IMR-90 (cell line): ENCODE measurements at regions not wholly inside any gene's neighbourhood (a gene's known extent, or its start where the extent isn't known, plus 50 kb on each side); places are given as distances from the start of the nearest gene placed in this dataset.

Experiments used
- ATAC-seq: fragments of 200-7000 bp; cut with Tn5 transposase; 2 replicates; pipeline ENCODE4 v1.9.1; 2020; ENCODE audit warnings: low read depth, mild to moderate bottlenecking, moderate library complexity
- BruUV-seq: library from RNA; stranded (reverse); fragments of 400-500 nt; replicated peaks from 2 replicates; lab custom pipeline; 2021; lab: Mats Ljungman, UMichigan
- CTCF ChIA-PET: fragments of 300-600 bp; formaldehyde crosslinking; extraction: SDS; loops from one replicate; lab custom pipeline; 2021; ENCODE audit warnings: antibody characterized with exemption; lab: Yijun Ruan, JAX
- POLR2A ChIA-PET: fragments of 300-600 bp; sonication (Branson Sonifier 250); formaldehyde crosslinking; loops from one replicate; lab custom pipeline; 2022; ENCODE audit warnings: antibody characterized with exemption; ENCODE audit not compliant: unreplicated experiment; lab: Charles Lee
- DNase-seq: peaks from one replicate; pipeline ENCODE4 v3.0.0; 2013
- H2AFZ ChIP-seq: replicated peaks from 2 replicates; pipeline ENCODE3; 2013; ENCODE audit warnings: low read length, mild to moderate bottlenecking; ENCODE audit not compliant: poor library complexity
- H2AK5ac ChIP-seq: 2 replicates; pipeline ENCODE4 v1.6.1; 2013; ENCODE audit warnings: low read depth, low read length, inconsistent platforms
- H2AK9ac ChIP-seq: replicated peaks from 2 replicates; pipeline ENCODE3; 2013; ENCODE audit warnings: mild to moderate bottlenecking, low read depth, low read length, moderate library complexity; ENCODE audit not compliant: poor library complexity
- H2BK120ac ChIP-seq: 2 replicates; pipeline ENCODE4 v1.6.1; 2013; ENCODE audit warnings: low read depth, low read length, inconsistent platforms
- H2BK15ac ChIP-seq: 3 replicates; pipeline ENCODE4 v1.6.1; 2013; ENCODE audit warnings: low read depth, low read length, inconsistent platforms
- H2BK20ac ChIP-seq: 2 replicates; pipeline ENCODE4 v1.6.1; 2013; ENCODE audit warnings: low read depth, mild to moderate bottlenecking, inconsistent platforms, low read length, moderate library complexity
- H2BK5ac ChIP-seq: 2 replicates; pipeline ENCODE4 v1.6.1; 2013; ENCODE audit warnings: mild to moderate bottlenecking, low read depth, low read length, inconsistent platforms; ENCODE audit not compliant: poor library complexity, severe bottlenecking
- H3K14ac ChIP-seq: replicated peaks from 2 replicates; pipeline ENCODE4 v1.6.1; 2013; ENCODE audit warnings: low read depth, low read length, inconsistent platforms
- H3K18ac ChIP-seq: 2 replicates; pipeline ENCODE4 v1.6.1; 2013; ENCODE audit warnings: low read depth, low read length, control low read depth
- H3K23ac ChIP-seq: 2 replicates; pipeline ENCODE4 v1.6.1; 2013; ENCODE audit warnings: low read depth, low read length, inconsistent platforms
- H3K27ac ChIP-seq: 2 replicates; pipeline ENCODE4 v1.5.1; 2013; ENCODE audit warnings: mild to moderate bottlenecking, control low read depth, low read length; ENCODE audit not compliant: insufficient read depth
- H3K27me3 ChIP-seq: 2 replicates; pipeline ENCODE4 v1.6.1; 2013; ENCODE audit warnings: low read length; ENCODE audit not compliant: control insufficient read depth, insufficient read depth
- H3K36me3 ChIP-seq: 2 replicates; pipeline ENCODE4 v1.6.1; 2013; ENCODE audit warnings: low read length, mixed read lengths; ENCODE audit not compliant: control insufficient read depth, insufficient read depth
- H3K4ac ChIP-seq: 2 replicates; pipeline ENCODE4 v1.6.1; 2013; ENCODE audit warnings: low read depth, low read length, inconsistent platforms
- H3K4me1 ChIP-seq: 2 replicates; pipeline ENCODE4 v1.6.1; 2013; ENCODE audit warnings: low read length, mixed read lengths; ENCODE audit not compliant: control insufficient read depth, insufficient read depth
- H3K4me2 ChIP-seq: 2 replicates; pipeline ENCODE4 v1.6.1; 2013; ENCODE audit warnings: low read depth, mild to moderate bottlenecking, control low read depth, low read length, moderate library complexity
- H3K4me3 ChIP-seq: 2 replicates; pipeline ENCODE4 v1.5.1; 2013; ENCODE audit warnings: low read depth, mild to moderate bottlenecking, control low read depth, low read length, moderate library complexity; ENCODE audit not compliant: insufficient read depth
- H3K56ac ChIP-seq: 2 replicates; pipeline ENCODE4 v1.6.1; 2013; ENCODE audit warnings: low read length, inconsistent platforms; ENCODE audit not compliant: insufficient read depth; ENCODE audit errors: extremely low read depth
- H3K79me1 ChIP-seq, 2 experiments: 2 replicates each; pipeline ENCODE4 v1.6.1; 2013; ENCODE audit warnings: low read length in 2 of 2, inconsistent platforms in 1 of 2, low read depth in 1 of 2
- H3K9ac ChIP-seq: 2 replicates; pipeline ENCODE4 v1.6.1; 2013; ENCODE audit warnings: low read depth, low read length, control low read depth
- H3K9me1 ChIP-seq: 2 replicates; pipeline ENCODE4 v1.6.1; 2013; ENCODE audit warnings: low read length, inconsistent platforms; ENCODE audit not compliant: insufficient read depth
- H3K9me3 ChIP-seq: 2 replicates; pipeline ENCODE4 v1.6.1; 2013; ENCODE audit warnings: low read length; ENCODE audit not compliant: control insufficient read depth, insufficient read depth
- H4K20me1 ChIP-seq: 2 replicates; pipeline ENCODE4 v1.6.1; 2013; ENCODE audit warnings: low read length, inconsistent platforms; ENCODE audit not compliant: insufficient read depth
- H4K5ac ChIP-seq: 2 replicates; pipeline ENCODE4 v1.6.1; 2013; ENCODE audit warnings: mild to moderate bottlenecking, low read depth, low read length, control low read depth
- H4K8ac ChIP-seq, 2 experiments: 2 replicates each; pipeline ENCODE4 v1.6.1; 2013; ENCODE audit warnings: low read depth in 2 of 2, low read length in 2 of 2, control low read depth in 1 of 2, inconsistent platforms in 1 of 2
- H4K91ac ChIP-seq: 2 replicates; pipeline ENCODE4 v1.6.1; 2013; ENCODE audit warnings: low read depth, low read length, inconsistent platforms; ENCODE audit not compliant: insufficient read depth
- BHLHE40 ChIP-seq: fragments of 150-350 bp; IDR thresholded peaks from 2 replicates; pipeline ENCODE4 v1.6.1; 2016; ENCODE audit warnings: mild to moderate bottlenecking, low read depth, low read length
- CEBPB ChIP-seq: IDR thresholded peaks from 2 replicates; pipeline ENCODE4 v1.6.1; 2012; ENCODE audit warnings: low read depth, low read length, improper control_type of control experiment
- CHD1 ChIP-seq: IDR thresholded peaks from 2 replicates; pipeline ENCODE4 v1.6.1; 2012; ENCODE audit warnings: low read depth, low read length, improper control_type of control experiment
- CTCF ChIP-seq: conservative IDR thresholded peaks from 2 replicates; pipeline ENCODE4 v1.5.1; 2012; ENCODE audit warnings: mild to moderate bottlenecking, low read depth, low read length, improper control_type of control experiment
- ELK1 ChIP-seq: fragments of 150-350 bp; IDR thresholded peaks from 2 replicates; pipeline ENCODE4 v1.6.1; 2016; ENCODE audit warnings: low read depth, mild to moderate bottlenecking, low read length, moderate library complexity, borderline replicate concordance
- FOS ChIP-seq: fragments of 150-350 bp; IDR thresholded peaks from 2 replicates; pipeline ENCODE4 v1.6.1; 2016; ENCODE audit warnings: low read depth, low read length
- MAFK ChIP-seq: IDR thresholded peaks from 2 replicates; pipeline ENCODE4 v1.6.1; 2012; ENCODE audit warnings: low read depth, low read length, improper control_type of control experiment
- MAZ ChIP-seq: IDR thresholded peaks from 2 replicates; pipeline ENCODE4 v1.6.1; 2012; ENCODE audit warnings: low read depth, mild to moderate bottlenecking, low read length, improper control_type of control experiment, moderate library complexity, borderline replicate concordance
- MXI1 ChIP-seq: IDR thresholded peaks from 2 replicates; pipeline ENCODE4 v1.6.1; 2012; ENCODE audit warnings: low read depth, mild to moderate bottlenecking, low read length, moderate library complexity, borderline replicate concordance
- NFE2L2 ChIP-seq: fragments of 150-350 bp; IDR thresholded peaks from 2 replicates; pipeline ENCODE4 v1.6.1; 2016; ENCODE audit warnings: low read depth, mild to moderate bottlenecking, low read length
- POLR2A ChIP-seq: IDR thresholded peaks from 2 replicates; pipeline ENCODE4 v1.6.1; 2012; ENCODE audit warnings: mild to moderate bottlenecking, low read depth, low read length
- RAD21 ChIP-seq: IDR thresholded peaks from 2 replicates; pipeline ENCODE4 v1.6.1; 2012; ENCODE audit warnings: low read length, improper control_type of control experiment
- RCOR1 ChIP-seq: IDR thresholded peaks from 2 replicates; pipeline ENCODE4 v1.6.1; 2012; ENCODE audit warnings: mild to moderate bottlenecking, low read length, improper control_type of control experiment; ENCODE audit not compliant: insufficient replicate concordance
- RFX5 ChIP-seq: IDR thresholded peaks from 2 replicates; pipeline ENCODE4 v1.8.0; 2012; ENCODE audit warnings: low read depth, mild to moderate bottlenecking, low read length, moderate library complexity
- SMC3 ChIP-seq: fragments of 150-350 bp; IDR thresholded peaks from 2 replicates; pipeline ENCODE4 v1.6.1; 2016; ENCODE audit warnings: low read depth, mild to moderate bottlenecking, antibody characterized with exemption, low read length, moderate library complexity
- USF2 ChIP-seq: fragments of 150-350 bp; IDR thresholded peaks from 2 replicates; pipeline ENCODE4 v1.6.1; 2017; ENCODE audit warnings: mild to moderate bottlenecking, antibody characterized with exemption, low read length, low read depth
- WGBS, 2 experiments: methylation state at CpG; one replicate each; pipeline versions ENCODE4 v1.1.5 to v1.1.7; 2013; ENCODE audit warnings: missing lambda C conversion rate in 2 of 2; ENCODE audit not compliant: insufficient read length in 1 of 2; ENCODE audit errors: extremely low coverage in 2 of 2; 5-methylcytosine and 5-hydroxymethylcytosine counted together
- dilution Hi-C: fragments of 300-500 bp; cut with HindIII; formaldehyde crosslinking; loops from one replicate; pipeline ENCODE4 v1.14.3; 2018; ENCODE audit warnings: low sequenced_read_pairs; ENCODE audit not compliant: unreplicated experiment
- in situ Hi-C: fragments of 300-500 bp; cut with MboI; formaldehyde crosslinking; loops from 3 replicates; pipeline ENCODE4 v1.14.3; 2019; ENCODE audit warnings: low sequenced_read_pairs, inconsistent platforms, mixed read lengths
- intact Hi-C: fragments of 100-400 bp; cut with micrococcal nuclease; formaldehyde crosslinking; loops from 2 replicates; pipeline ENCODE4 v1.10.0; 2022

GRCh38 chr5:130693509-130693908 is 471.5 kb downstream of the HINT1 start:
- H2AK9ac ChIP-seq = no peak overlapping the region
- no peak overlapping the region for H3K4ac ChIP-seq
- intact Hi-C loops (no loop called here), dilution Hi-C loops (no loop called here), in situ Hi-C loops (no loop called here)
- no peak for TF ChIP-seq MAFK
- no peak for TF ChIP-seq RFX5
- no peak for TF ChIP-seq MAZ
- TF ChIP-seq POLR2A = no peak
- no peak for TF ChIP-seq BHLHE40
- TF ChIP-seq SMC3 = no peak
- no peak for TF ChIP-seq CTCF
- TF ChIP-seq RAD21 = no peak
- no peak for TF ChIP-seq ELK1
- TF ChIP-seq FOS = no peak
- no peak for TF ChIP-seq CEBPB
- no peak for TF ChIP-seq MXI1
- no peak for TF ChIP-seq CHD1
- TF ChIP-seq USF2 = no peak
- no peak for TF ChIP-seq NFE2L2
- no peak for TF ChIP-seq RCOR1
- BruUV-seq = no TSS peak
- no peaks in the 10 kb centered on the region for H3K79me1 ChIP-seq
- no peak overlapping the region for H3K23ac ChIP-seq
- POLR2A ChIA-PET = no interaction called here
- DNase-seq = no peak
- CTCF ChIA-PET = no interaction called here
- H3K14ac ChIP-seq = no peak overlapping the region
- no peak overlapping the region for H3K4me2 ChIP-seq
- no peak overlapping the region for H3K18ac ChIP-seq
- H4K8ac ChIP-seq = no peak overlapping the region
- no peaks in the 10 kb centered on the region for H4K20me1 ChIP-seq
- H3K27ac ChIP-seq = no peak overlapping the region
- no peak overlapping the region for H2BK20ac ChIP-seq
- H2BK15ac ChIP-seq = no peak overlapping the region
- no peak overlapping the region for H2BK5ac ChIP-seq
- H2AK5ac ChIP-seq = no peak overlapping the region
- no peak overlapping the region for H3K56ac ChIP-seq
- no peak overlapping the region for H4K91ac ChIP-seq
- no peak for ATAC-seq
- WGBS, 2 experiments = no CpG with 5 or more reads among the region's 4 CpGs
- no peaks in the 10 kb centered on the region for H3K9me1 ChIP-seq
- no peak overlapping the region for H2BK120ac ChIP-seq
- no peaks in the 10 kb centered on the region for H3K36me3 ChIP-seq
- no peak overlapping the region for H3K4me3 ChIP-seq
- no peak overlapping the region for H2AFZ ChIP-seq
- H4K5ac ChIP-seq = no peak overlapping the region
- H3K9ac ChIP-seq = no peak overlapping the region
- no peaks in the 10 kb centered on the region for H3K27me3 ChIP-seq
- no peaks in the 10 kb centered on the region for H3K4me1 ChIP-seq
- H3K9me3 ChIP-seq = peaks cover 10% of the 10 kb centered on the region
